Caco-2 (cell line): ENCODE measurements at regions not wholly inside any gene's neighbourhood (a gene's known extent, or its start where the extent isn't known, plus 50 kb on each side); places are given as distances from the start of the nearest gene placed in this dataset.

Experiments
- BruUV-seq: library from RNA; stranded (reverse); fragments of 400-500 nt; replicated peaks from 2 replicates; lab custom pipeline; 2021; lab: Mats Ljungman, UMichigan
- CTCF ChIA-PET: fragments of 300-600 bp; sonication (Branson Sonifier 250); formaldehyde crosslinking; loops from one replicate; lab custom pipeline; 2022; ENCODE audit warnings: antibody characterized with exemption; lab: Charles Lee
- POLR2A ChIA-PET: fragments of 300-600 bp; sonication (Branson Sonifier 250); formaldehyde crosslinking; loops from one replicate; lab custom pipeline; 2022; ENCODE audit warnings: antibody characterized with exemption; lab: Charles Lee
- DNase-seq, 2 experiments: peaks; one replicate each; pipeline versions ENCODE4 v3.0.0 to v3.0.0-alpha.2; 2020 to 2022
- H3K27me3 ChIP-seq: replicated peaks from 2 replicates; pipeline ENCODE4 v1.6.0; 2011; ENCODE audit warnings: low read length; ENCODE audit not compliant: control insufficient read depth, insufficient read depth
- H3K36me3 ChIP-seq: 2 replicates; pipeline ENCODE4 v1.5.1; 2011; ENCODE audit warnings: low read length; ENCODE audit not compliant: control insufficient read depth, insufficient read depth
- H3K4me1 ChIP-seq: fragments of 250-450 bp; sonication (Bioruptor Pico); 2 replicates; pipeline ENCODE4 v1.5.1; 2020; ENCODE audit warnings: mild to moderate bottlenecking
- H3K4me3 ChIP-seq: 2 replicates; pipeline ENCODE4 v1.5.1; 2011; ENCODE audit warnings: low read depth, mild to moderate bottlenecking, control low read depth, low read length
- H3K9me3 ChIP-seq: fragments of 250-450 bp; sonication (Bioruptor Pico); 2 replicates; pipeline ENCODE4 v1.5.1; 2020; ENCODE audit warnings: mild to moderate bottlenecking, moderate library complexity
- H3K27ac Mint-ChIP-seq: one replicate; pipeline ENCODE4 v1.8.0; 2022; ENCODE audit warnings: mixed read lengths; ENCODE audit not compliant: unreplicated experiment
- H3K27me3 Mint-ChIP-seq: one replicate; pipeline ENCODE4 v1.8.0; 2022; ENCODE audit warnings: mixed read lengths; ENCODE audit not compliant: insufficient read depth, unreplicated experiment
- H3K36me3 Mint-ChIP-seq: one replicate; pipeline ENCODE4 v1.8.0; 2022; ENCODE audit warnings: mild to moderate bottlenecking, mixed read lengths; ENCODE audit not compliant: insufficient read depth, unreplicated experiment
- H3K4me1 Mint-ChIP-seq: one replicate; pipeline ENCODE4 v1.8.0; 2022; ENCODE audit warnings: low read depth, mixed read lengths; ENCODE audit not compliant: unreplicated experiment
- H3K4me3 Mint-ChIP-seq: one replicate; pipeline ENCODE4 v1.8.0; 2022; ENCODE audit warnings: mild to moderate bottlenecking, moderate library complexity, mixed read lengths; ENCODE audit not compliant: unreplicated experiment
- H3K9me3 Mint-ChIP-seq: one replicate; pipeline ENCODE4 v1.8.0; 2022; ENCODE audit warnings: mixed read lengths; ENCODE audit not compliant: unreplicated experiment
- intact Hi-C: fragments of 100-400 bp; cut with micrococcal nuclease; formaldehyde crosslinking; loops from one replicate; pipeline ENCODE4 v1.10.0; 2022; ENCODE audit not compliant: unreplicated experiment
- TF ChIP-seq, protein P1 (sequence below), 2 experiments: fragments of 200-600 bp in 1 of 2; IDR thresholded peaks; 1 replicate in 1 of 2; 2 replicates in 1 of 2; pipeline versions ENCODE4 v1.5.1 to v1.8.0; 2011 to 2022; ENCODE audit warnings: antibody characterized with exemption in 1 of 2, control low read depth in 1 of 2, inconsistent platforms in 1 of 2, low read depth in 1 of 2, low read length in 1 of 2, mild to moderate bottlenecking in 1 of 2, moderate library complexity in 1 of 2; ENCODE audit not compliant: insufficient read depth in 1 of 2, severe bottlenecking in 1 of 2, unreplicated experiment in 1 of 2

DNA sequence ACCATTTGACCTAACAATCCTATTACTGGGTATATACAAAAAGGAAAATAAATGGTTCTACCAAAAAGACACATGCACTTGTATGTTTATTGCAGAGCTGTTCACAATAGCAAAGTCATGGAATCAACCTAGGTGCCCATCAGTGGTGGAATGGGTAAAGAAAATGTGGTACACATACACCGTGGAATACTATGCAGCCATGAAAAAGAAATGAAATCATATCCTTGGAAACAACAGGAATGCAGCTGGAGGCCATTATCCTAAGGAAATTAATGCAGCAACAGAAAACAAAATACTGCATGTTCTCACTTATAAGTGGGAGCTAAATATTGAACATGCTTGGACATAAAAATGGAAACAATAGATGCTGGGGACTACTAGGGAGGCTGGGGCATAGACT, 534.1 kb upstream of the SGCD start:
- no peak overlapping the region for H3K4me3 Mint-ChIP-seq
- H3K4me1 Mint-ChIP-seq: no peaks in the 10 kb centered on the region
- no peaks in the 10 kb centered on the region for H3K36me3 Mint-ChIP-seq
- TF ChIP-seq, protein P1, sequence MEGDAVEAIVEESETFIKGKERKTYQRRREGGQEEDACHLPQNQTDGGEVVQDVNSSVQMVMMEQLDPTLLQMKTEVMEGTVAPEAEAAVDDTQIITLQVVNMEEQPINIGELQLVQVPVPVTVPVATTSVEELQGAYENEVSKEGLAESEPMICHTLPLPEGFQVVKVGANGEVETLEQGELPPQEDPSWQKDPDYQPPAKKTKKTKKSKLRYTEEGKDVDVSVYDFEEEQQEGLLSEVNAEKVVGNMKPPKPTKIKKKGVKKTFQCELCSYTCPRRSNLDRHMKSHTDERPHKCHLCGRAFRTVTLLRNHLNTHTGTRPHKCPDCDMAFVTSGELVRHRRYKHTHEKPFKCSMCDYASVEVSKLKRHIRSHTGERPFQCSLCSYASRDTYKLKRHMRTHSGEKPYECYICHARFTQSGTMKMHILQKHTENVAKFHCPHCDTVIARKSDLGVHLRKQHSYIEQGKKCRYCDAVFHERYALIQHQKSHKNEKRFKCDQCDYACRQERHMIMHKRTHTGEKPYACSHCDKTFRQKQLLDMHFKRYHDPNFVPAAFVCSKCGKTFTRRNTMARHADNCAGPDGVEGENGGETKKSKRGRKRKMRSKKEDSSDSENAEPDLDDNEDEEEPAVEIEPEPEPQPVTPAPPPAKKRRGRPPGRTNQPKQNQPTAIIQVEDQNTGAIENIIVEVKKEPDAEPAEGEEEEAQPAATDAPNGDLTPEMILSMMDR (IDR thresholded peaks at IDR 0.05; ENCODE audit: insufficient read depth in 1 of 2, low read depth in 1 of 2, low read length in 1 of 2, severe bottlenecking in 1 of 2, unreplicated experiment in 1 of 2): no peak
- ChIA-PET CTCF (no interaction called here), POLR2A (no interaction called here)
- no TSS peak for BruUV-seq
- intact Hi-C loops: no loop called here
- Histone ChIP-seq H3K9me3 (peaks cover 11% of the 10 kb centered on the region), H3K36me3 (no peaks in the 10 kb centered on the region), H3K4me3 (no peak overlapping the region), H3K4me1 (no peaks in the 10 kb centered on the region), H3K27me3 (no peaks in the 10 kb centered on the region)
- peaks cover 31% of the 10 kb centered on the region for H3K9me3 Mint-ChIP-seq
- no peak for DNase-seq
- no peak overlapping the region for H3K27ac Mint-ChIP-seq
- H3K27me3 Mint-ChIP-seq: no peaks in the 10 kb centered on the region

DNA sequence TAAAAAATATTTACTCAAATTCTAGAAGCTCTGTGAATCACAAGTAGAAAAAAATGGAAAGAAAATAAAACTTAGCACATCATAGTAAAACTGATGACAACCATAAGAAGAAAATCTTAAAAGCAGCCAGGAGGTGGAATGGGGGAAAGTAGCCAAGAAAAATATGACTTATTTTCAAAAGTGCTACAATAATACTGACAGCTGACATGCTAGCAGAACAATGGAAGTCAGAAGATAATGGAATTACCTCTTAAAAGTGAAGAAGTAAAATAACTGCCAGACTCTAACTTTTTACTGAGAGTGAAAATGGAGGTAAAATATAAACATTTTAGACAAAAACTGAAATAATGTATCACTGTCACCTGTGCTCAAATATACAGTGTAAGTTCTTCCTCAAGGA, 532.2 kb upstream of the SGCD start:
- no peak for DNase-seq
- H3K27me3 Mint-ChIP-seq: no peaks in the 10 kb centered on the region
- no peaks in the 10 kb centered on the region for H3K27me3 ChIP-seq

DNA sequence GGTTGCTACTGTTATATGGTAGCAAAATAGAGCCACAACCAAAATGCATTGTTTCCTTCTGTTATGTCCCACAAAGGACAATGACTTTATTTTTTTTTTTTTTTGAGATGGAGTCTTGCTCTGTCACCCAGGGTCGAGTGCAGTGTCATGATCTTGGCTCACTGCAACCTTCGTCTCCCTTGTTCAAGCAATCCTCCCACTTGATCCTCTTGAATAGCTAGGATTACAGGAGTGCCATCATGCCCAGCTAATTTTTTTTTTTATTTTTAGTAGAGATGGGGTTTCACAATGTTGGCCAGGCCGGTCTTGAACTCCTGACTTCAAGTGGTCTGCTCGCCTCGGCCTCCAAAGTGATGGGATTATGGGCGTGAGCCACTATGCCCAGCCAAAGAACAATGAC, 527.7 kb upstream of the SGCD start:
- Histone ChIP-seq H3K36me3 (no peaks in the 10 kb centered on the region), H3K4me3 (no peak overlapping the region), H3K27me3 (no peaks in the 10 kb centered on the region), H3K9me3 (peaks cover 8% of the 10 kb centered on the region), H3K4me1 (no peaks in the 10 kb centered on the region)
- no TSS peak for BruUV-seq
- Mint-ChIP-seq H3K9me3 (peaks cover 24% of the 10 kb centered on the region), H3K36me3 (no peaks in the 10 kb centered on the region), H3K27me3 (peaks cover 9% of the 10 kb centered on the region), H3K27ac (no peak overlapping the region), H3K4me1 (no peaks in the 10 kb centered on the region), H3K4me3 (no peak overlapping the region)
- intact Hi-C loops: no loop called here
- TF ChIP-seq, protein P1 (IDR thresholded peaks at IDR 0.05; ENCODE audit: insufficient read depth in 1 of 2, low read depth in 1 of 2, low read length in 1 of 2, severe bottlenecking in 1 of 2, unreplicated experiment in 1 of 2): no peak
- no peak for DNase-seq
- CTCF ChIA-PET: interaction anchor here (0.7 kb wide), 1 partner anchor 1505 kb away, joined by 3 read pairs; no protein-coding TSS in a partner anchor
- POLR2A ChIA-PET: no interaction called here

More for the DNA sequence above, 532.2 kb upstream of the SGCD start:
- Mint-ChIP-seq H3K9me3 (peaks cover 33% of the 10 kb centered on the region), H3K4me3 (no peak overlapping the region), H3K36me3 (no peaks in the 10 kb centered on the region), H3K27ac (no peak overlapping the region), H3K4me1 (no peaks in the 10 kb centered on the region)
- Histone ChIP-seq H3K36me3 (no peaks in the 10 kb centered on the region), H3K4me1 (no peaks in the 10 kb centered on the region), H3K9me3 (peaks cover 11% of the 10 kb centered on the region), H3K4me3 (no peak overlapping the region)
- intact Hi-C loops: no loop called here
- POLR2A ChIA-PET: no interaction called here
- TF ChIP-seq, protein P1 (IDR thresholded peaks at IDR 0.05; ENCODE audit: insufficient read depth in 1 of 2, low read depth in 1 of 2, low read length in 1 of 2, severe bottlenecking in 1 of 2, unreplicated experiment in 1 of 2): no peak
- CTCF ChIA-PET: no interaction called here
- no TSS peak for BruUV-seq
